ENCODE measurements at regions not wholly inside any gene's neighbourhood (a gene's known extent, or its start where the extent isn't known, plus 50 kb on each side); places are given as distances from the start of the nearest gene placed in this dataset.

DNA sequence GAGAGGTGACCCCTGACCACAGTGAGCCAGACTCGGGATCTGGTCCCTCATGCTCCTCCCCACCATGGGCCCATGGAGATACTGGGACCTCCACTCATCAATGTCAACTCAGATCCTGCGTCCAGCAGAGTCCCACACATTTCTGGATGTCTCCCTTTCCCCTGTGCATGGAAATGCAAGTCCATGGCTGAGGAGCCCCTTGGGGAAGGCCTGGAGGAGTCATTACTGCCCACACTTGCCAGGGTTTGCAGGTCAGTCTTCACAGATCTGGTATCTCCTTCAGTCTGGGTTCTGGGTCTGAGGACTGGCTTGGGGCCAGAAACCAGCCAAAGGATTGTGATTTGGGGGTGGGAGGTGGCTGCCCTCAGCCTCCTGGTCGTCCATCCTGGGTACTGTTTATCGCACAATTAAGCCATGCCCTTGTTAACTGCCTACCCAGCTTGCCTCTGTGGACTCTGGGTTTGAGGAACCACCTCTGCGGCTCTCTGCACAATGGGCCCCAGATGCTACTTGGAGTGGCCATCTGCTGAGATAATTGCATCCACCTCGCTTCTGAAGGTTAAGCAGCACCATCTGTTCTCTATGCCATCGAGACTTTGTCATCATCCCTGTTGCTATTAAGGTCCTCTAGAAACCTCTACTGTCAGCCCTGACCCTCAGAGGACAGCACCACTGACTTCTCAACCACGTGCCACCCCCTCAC is 49.9 kb upstream of the KLF13 start:
- TF ChIP-seq, protein P1, sequence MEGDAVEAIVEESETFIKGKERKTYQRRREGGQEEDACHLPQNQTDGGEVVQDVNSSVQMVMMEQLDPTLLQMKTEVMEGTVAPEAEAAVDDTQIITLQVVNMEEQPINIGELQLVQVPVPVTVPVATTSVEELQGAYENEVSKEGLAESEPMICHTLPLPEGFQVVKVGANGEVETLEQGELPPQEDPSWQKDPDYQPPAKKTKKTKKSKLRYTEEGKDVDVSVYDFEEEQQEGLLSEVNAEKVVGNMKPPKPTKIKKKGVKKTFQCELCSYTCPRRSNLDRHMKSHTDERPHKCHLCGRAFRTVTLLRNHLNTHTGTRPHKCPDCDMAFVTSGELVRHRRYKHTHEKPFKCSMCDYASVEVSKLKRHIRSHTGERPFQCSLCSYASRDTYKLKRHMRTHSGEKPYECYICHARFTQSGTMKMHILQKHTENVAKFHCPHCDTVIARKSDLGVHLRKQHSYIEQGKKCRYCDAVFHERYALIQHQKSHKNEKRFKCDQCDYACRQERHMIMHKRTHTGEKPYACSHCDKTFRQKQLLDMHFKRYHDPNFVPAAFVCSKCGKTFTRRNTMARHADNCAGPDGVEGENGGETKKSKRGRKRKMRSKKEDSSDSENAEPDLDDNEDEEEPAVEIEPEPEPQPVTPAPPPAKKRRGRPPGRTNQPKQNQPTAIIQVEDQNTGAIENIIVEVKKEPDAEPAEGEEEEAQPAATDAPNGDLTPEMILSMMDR (IDR thresholded peaks at IDR 0.05): no peak
- TF ChIP-seq POLR2A (IDR thresholded peaks at IDR 0.05): no peak
